HUDEP-2 (cell line): ENCODE measurements at regions not wholly inside any gene's neighbourhood (a gene's known extent, or its start where the extent isn't known, plus 50 kb on each side); places are given as distances from the start of the nearest gene placed in this dataset.

Experiments
- DNase-seq, 76 experiments: peaks; one replicate each; lab custom pipeline; 2025; ENCODE audit not compliant: unreplicated experiment in 76 of 76; lab: John Stamatoyannopoulos, UW

- peak in 7 of 76 experiments; percentile 7 to 58 (median 40) for DNase-seq
Measured at GRCh38 chr19:27794494-27795042, 1418.4 kb downstream of the UQCRFS1 start.

- DNase-seq = peak in 74 of 76 experiments; percentile 71 to 99 (median 90)
Measured at GRCh38 chr19:27793644-27794493, 1419.1 kb downstream of the UQCRFS1 start.

DNA sequence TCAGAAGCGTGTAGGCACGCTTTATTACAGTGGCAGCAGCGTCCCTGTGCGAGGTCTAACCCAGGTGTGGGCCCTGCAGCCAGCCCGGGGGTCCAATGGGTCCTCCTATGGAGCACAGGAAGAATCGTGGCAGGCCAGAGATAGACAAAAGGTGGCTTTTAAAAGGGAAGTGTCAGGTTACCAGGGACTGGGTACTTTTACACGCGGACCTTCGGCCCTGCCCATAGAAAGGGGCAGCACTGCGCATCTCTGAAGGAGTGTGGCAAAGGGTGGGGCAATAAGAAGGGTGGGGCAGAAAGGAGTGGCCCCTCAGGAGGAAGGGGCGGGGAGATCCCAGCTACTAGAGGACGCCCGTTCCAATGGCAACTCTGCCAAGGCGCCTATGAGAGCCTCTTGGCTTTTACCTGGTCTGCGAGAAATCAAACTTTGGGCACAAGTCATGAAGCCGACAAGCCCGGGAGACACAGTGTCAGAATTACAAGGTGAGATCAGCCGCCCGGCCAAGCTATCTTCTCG, 1419.8 kb downstream of the UQCRFS1 start:
- DNase-seq = peak in 75 of 76 experiments; percentile 14 to 90 (median 70)

DNA sequence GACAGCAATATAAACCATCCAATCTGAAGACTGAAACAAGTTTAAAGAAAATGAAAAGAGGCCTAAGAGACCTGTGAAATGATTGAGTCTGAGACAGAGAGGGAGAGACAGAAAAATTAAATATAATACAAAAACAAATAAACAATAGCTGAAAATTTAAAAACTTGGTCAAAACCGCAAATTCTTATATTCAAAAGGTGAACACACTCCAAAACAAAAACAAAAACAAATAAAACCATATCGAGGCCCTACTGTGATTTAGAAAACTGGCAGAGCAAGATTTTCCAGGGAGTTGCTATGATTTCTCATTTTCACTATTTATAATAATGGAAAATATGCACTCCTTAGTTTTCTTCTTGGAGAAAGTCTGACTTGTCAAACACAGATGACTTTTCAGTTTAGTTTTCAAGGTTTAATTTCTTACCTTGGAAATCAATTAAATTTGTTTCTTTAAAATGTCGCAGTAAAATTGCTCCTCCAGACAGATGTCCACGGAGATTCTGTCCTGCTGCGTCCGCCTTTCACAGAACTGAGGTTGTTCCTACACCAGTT, 1420.3 kb downstream of the UQCRFS1 start:
- DNase-seq = no peak

DNA sequence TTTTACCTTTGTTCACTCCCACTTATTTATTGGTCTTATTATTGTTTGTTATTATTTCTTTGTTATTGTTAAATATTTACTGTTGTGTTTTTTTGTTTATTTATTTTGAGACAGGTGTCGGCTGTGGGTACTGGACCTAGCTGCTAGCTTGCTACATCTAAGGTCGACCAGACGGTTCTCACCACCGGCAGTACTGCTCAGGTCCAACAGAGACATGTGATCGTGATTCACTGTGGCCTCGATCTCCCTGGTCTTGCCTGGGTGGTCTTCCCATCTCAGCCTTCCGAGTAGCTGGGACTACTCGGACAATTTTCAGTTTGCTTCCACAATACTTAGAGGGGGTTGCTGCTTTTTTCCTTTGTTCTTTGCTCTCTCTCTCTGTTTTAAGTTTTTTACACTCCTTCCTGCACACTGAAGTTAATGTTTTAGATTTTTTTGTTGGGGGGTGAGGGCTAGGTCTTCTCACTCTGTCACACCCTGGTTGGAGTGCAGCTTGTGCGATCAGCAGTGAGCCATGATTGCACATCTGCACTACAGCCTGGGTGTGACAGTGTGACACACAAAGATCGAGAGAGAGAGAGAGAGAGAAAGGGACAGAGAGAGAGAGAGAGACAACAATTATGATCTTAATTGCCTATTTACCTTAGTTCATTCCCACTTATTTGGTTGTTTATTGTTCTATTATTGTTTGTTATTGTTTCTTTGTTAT, 1432.4 kb downstream of the UQCRFS1 start:
- DNase-seq = no peak

GRCh38 chr19:27779954-27780353, 1433.0 kb downstream of the UQCRFS1 start:
- DNase-seq = no peak

DNA sequence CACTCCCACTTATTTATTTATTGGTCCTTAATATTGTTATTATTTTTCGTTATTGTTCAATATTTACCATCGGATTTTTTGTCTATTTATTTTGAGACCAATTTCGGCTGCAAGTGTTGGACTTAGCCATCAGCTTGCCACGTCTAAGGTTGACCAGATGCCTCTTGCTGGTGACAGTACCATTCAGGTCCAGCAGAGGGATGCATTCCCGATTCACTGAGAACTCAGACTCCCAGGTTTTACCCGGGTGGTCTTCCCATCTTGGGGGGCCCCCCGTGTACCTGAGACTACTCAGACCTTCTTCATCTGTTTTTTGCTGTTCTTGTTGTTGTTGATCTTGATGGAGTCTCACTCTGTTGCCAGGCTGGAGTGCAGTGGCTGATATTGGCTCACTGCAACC, 1435.2 kb downstream of the UQCRFS1 start:
- DNase-seq = peak in 3 of 76 experiments; percentile 7 to 8 (median 7)

- DNase-seq = no peak
Measured at GRCh38 chr19:27777242-27777641, 1435.7 kb downstream of the UQCRFS1 start.

- DNase-seq = peak in 6 of 76 experiments; percentile 4 to 32 (median 14)
Measured at GRCh38 chr19:27776524-27776923, 1436.4 kb downstream of the UQCRFS1 start.

DNA sequence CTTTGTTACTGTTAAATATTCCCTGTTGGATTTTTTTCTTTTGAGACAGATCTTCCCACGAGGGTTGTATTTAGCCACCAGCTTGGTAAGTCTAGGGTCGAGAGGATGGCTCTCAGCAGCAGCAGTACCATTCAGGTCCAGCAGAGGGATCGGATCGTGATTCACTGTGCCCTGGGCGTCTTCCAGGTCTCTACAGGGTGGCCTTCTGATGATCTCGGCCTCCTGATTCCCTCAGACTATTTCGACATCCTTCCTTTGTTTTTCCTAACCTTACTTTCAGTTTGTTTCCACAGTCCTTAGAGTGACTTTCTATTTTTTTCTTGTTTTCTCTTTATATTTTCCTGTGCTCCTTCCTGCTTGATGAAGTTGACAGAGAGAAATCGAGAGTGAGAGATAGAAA, 1436.9 kb downstream of the UQCRFS1 start:
- DNase-seq = peak in 9 of 76 experiments; percentile 3 to 35 (median 9)

- DNase-seq = no peak
Measured at GRCh38 chr19:27775395-27775794, 1437.6 kb downstream of the UQCRFS1 start.

DNA sequence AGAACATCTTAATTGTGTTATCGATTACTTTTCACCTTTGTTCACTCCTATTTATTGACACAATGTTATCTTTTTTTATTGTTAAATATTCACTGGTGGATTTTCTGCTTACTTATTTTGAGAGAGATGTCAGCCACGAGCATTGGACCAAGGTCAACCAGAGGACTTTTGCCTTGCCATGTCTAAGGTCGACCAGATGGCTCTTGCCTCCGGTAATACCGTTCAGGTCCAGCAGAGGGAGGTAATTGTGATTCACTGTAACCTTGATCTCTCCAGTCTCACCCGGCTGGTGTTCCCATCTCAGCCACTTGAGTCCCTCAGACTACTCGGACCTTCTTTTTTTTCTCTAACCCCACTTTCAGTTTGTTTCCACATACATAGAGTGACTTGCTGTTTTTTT, 1438.1 kb downstream of the UQCRFS1 start:
- DNase-seq = peak in 46 of 76 experiments; percentile 2 to 68 (median 26)

DNA sequence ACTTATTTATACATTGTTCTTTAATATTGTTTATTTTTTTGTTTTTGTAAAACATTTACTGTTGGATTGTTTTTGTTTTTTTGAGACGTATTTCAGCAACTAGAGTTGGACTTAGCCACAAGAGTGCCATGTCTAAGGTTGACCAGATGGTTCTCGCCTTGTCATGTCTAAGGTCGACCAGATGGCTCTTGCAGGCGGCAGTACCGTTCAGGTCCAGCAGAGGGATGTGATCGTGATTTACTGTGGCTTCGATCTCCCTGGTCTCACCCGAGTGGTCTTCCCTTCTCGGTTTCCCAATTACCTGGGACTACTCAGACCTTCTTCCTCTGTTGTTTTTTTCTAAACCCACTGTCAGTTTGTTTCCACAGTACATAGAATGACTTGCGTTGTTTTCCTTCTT, 1438.6 kb downstream of the UQCRFS1 start:
- peak in 5 of 76 experiments; percentile 2 to 12 (median 11) for DNase-seq

DNA sequence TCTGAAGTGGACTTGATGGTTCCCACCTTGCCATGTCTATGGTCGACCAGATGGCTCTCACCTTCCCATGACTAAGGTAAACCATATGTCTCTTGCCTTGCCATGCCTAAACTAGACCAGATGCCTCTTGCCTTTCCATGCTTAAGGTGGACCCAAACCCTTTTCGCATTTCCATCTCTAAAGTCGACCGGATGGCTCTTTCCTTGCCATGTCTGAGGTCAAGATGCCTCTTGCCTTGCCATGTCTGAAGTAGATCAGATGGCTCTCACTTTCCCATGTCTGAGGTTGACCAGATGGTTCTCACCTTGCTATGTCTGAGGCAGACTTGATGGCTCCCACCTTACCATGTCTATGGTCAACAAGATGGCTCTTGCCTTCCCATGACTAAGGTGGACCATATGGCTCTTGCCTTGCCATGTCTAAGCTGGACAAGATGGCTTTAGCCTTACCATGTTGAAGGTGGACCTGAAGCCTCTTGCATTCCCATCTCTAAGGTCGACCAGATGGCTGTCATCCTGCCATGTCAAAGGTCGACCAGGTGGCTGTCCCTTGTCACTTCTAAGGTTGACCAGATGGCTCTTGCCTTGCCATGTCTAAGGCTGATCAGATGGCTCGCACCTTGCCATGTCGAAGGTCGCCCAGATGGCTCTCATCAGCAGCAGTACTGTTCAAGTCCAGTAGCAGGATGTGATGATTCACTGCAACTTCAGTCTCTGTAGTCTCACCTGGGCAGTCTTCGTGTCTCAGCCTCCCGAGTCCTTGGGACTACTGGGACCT, 1439.4 kb downstream of the UQCRFS1 start:
- DNase-seq = no peak

GRCh38 chr19:27772059-27772458, 1440.9 kb downstream of the UQCRFS1 start:
- no peak for DNase-seq

GRCh38 chr19:27770095-27770494, 1442.9 kb downstream of the UQCRFS1 start:
- DNase-seq = no peak

DNA sequence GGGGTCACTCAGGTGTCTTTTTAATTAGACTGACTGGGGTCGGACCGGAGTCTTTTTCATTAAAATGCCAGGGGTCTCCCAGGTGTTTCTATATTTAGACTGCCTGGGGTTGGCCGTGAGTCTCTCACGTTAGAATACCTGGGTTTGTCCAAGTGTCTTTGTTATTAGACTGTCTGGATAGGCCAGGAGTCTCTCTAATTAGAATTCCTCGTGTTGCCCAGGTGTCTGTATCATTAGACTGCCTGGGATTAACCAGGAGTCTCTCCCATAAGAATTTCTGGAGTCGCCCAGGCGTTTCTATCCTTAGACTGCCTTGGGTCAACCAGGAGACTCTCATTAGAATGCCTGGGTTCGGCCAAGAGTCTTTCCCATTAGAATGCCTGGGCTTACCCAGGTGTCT, 1445.7 kb downstream of the UQCRFS1 start:
- DNase-seq = no peak

DNA sequence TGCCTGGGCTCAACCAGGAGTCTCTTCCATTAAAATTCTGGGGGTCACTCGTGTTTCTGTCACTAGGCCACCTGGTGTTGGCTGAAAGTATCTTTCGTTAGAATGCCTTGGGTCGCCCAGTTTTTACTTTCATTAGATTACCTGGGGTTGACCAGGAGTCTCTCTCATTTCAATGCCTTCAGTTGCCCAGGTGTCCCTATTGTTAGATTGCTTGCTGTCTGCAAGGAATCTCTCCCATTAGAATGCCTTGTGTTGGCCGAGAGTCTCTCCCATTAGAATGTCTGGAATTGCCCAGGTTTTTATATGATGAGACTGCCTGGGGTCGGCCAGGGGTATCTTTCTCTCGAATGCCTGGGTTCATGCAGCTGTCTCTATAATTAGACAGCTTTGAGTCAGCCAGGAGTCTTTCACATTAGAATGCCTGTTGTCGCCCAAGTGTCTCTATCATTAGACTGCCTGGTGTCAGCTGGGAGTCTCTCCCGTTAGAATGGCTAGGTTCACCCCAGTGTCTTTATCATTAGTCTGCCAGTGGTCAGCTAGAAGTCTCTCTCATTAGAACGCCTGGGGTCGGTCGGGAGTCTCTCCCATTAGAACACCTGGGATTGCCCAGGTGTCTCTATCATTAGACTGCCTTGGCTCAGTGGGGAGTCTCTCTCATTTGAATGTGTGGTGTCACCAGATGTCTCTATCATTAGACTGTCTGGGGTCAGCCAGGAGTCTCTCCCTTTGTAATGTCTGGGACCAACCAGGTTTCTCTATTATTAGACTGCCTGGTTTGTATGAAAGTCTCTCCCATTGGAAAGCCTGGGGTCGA, 1446.8 kb downstream of the UQCRFS1 start:
- DNase-seq = no peak

DNA sequence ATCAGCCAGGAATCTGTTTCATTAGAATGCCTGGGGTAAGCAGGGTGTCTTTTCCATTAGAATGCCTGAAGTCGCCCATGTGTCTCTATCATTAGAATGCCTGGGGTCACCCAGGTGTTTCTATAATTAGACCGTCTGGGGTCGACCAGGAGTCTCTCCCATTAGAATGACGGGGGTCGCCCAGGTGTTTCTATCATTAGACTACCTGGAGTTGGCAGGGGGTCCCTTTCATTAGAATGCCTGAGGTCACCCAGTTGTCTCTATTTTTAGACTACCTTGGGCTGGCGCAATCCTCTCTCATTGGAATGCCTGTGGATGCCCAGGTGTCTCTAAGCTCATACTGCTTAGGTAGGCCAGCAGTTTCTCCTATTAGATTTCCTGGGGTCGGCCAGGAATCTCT, 1447.6 kb downstream of the UQCRFS1 start:
- no peak for DNase-seq
